IMR-90 (cell line): ENCODE measurements at regions not wholly inside any gene's neighbourhood (a gene's known extent, or its start where the extent isn't known, plus 50 kb on each side); places are given as distances from the start of the nearest gene placed in this dataset.

Source experiments
- ATAC-seq: fragments of 200-7000 bp; cut with Tn5 transposase; 2 replicates; pipeline ENCODE4 v1.9.1; 2020; ENCODE audit warnings: low read depth, mild to moderate bottlenecking, moderate library complexity
- BruUV-seq: library from RNA; stranded (reverse); fragments of 400-500 nt; replicated peaks from 2 replicates; lab custom pipeline; 2021; lab: Mats Ljungman, UMichigan
- CTCF ChIA-PET: fragments of 300-600 bp; formaldehyde crosslinking; extraction: SDS; loops from one replicate; lab custom pipeline; 2021; ENCODE audit warnings: antibody characterized with exemption; lab: Yijun Ruan, JAX
- POLR2A ChIA-PET: fragments of 300-600 bp; sonication (Branson Sonifier 250); formaldehyde crosslinking; loops from one replicate; lab custom pipeline; 2022; ENCODE audit warnings: antibody characterized with exemption; ENCODE audit not compliant: unreplicated experiment; lab: Charles Lee
- DNase-seq: peaks from one replicate; pipeline ENCODE4 v3.0.0; 2013
- H2AFZ ChIP-seq: replicated peaks from 2 replicates; pipeline ENCODE3; 2013; ENCODE audit warnings: low read length, mild to moderate bottlenecking; ENCODE audit not compliant: poor library complexity
- H2AK5ac ChIP-seq: 2 replicates; pipeline ENCODE4 v1.6.1; 2013; ENCODE audit warnings: low read depth, low read length, inconsistent platforms
- H2AK9ac ChIP-seq: replicated peaks from 2 replicates; pipeline ENCODE3; 2013; ENCODE audit warnings: mild to moderate bottlenecking, low read depth, low read length, moderate library complexity; ENCODE audit not compliant: poor library complexity
- H2BK120ac ChIP-seq: 2 replicates; pipeline ENCODE4 v1.6.1; 2013; ENCODE audit warnings: low read depth, low read length, inconsistent platforms
- H2BK15ac ChIP-seq: 3 replicates; pipeline ENCODE4 v1.6.1; 2013; ENCODE audit warnings: low read depth, low read length, inconsistent platforms
- H2BK20ac ChIP-seq: 2 replicates; pipeline ENCODE4 v1.6.1; 2013; ENCODE audit warnings: low read depth, mild to moderate bottlenecking, inconsistent platforms, low read length, moderate library complexity
- H2BK5ac ChIP-seq: 2 replicates; pipeline ENCODE4 v1.6.1; 2013; ENCODE audit warnings: mild to moderate bottlenecking, low read depth, low read length, inconsistent platforms; ENCODE audit not compliant: poor library complexity, severe bottlenecking
- H3K14ac ChIP-seq: replicated peaks from 2 replicates; pipeline ENCODE4 v1.6.1; 2013; ENCODE audit warnings: low read depth, low read length, inconsistent platforms
- H3K18ac ChIP-seq: 2 replicates; pipeline ENCODE4 v1.6.1; 2013; ENCODE audit warnings: low read depth, low read length, control low read depth
- H3K23ac ChIP-seq: 2 replicates; pipeline ENCODE4 v1.6.1; 2013; ENCODE audit warnings: low read depth, low read length, inconsistent platforms
- H3K27ac ChIP-seq: 2 replicates; pipeline ENCODE4 v1.5.1; 2013; ENCODE audit warnings: mild to moderate bottlenecking, control low read depth, low read length; ENCODE audit not compliant: insufficient read depth
- H3K27me3 ChIP-seq: 2 replicates; pipeline ENCODE4 v1.6.1; 2013; ENCODE audit warnings: low read length; ENCODE audit not compliant: control insufficient read depth, insufficient read depth
- H3K36me3 ChIP-seq: 2 replicates; pipeline ENCODE4 v1.6.1; 2013; ENCODE audit warnings: low read length, mixed read lengths; ENCODE audit not compliant: control insufficient read depth, insufficient read depth
- H3K4ac ChIP-seq: 2 replicates; pipeline ENCODE4 v1.6.1; 2013; ENCODE audit warnings: low read depth, low read length, inconsistent platforms
- H3K4me1 ChIP-seq: 2 replicates; pipeline ENCODE4 v1.6.1; 2013; ENCODE audit warnings: low read length, mixed read lengths; ENCODE audit not compliant: control insufficient read depth, insufficient read depth
- H3K4me2 ChIP-seq: 2 replicates; pipeline ENCODE4 v1.6.1; 2013; ENCODE audit warnings: low read depth, mild to moderate bottlenecking, control low read depth, low read length, moderate library complexity
- H3K4me3 ChIP-seq: 2 replicates; pipeline ENCODE4 v1.5.1; 2013; ENCODE audit warnings: low read depth, mild to moderate bottlenecking, control low read depth, low read length, moderate library complexity; ENCODE audit not compliant: insufficient read depth
- H3K56ac ChIP-seq: 2 replicates; pipeline ENCODE4 v1.6.1; 2013; ENCODE audit warnings: low read length, inconsistent platforms; ENCODE audit not compliant: insufficient read depth; ENCODE audit errors: extremely low read depth
- H3K79me1 ChIP-seq, 2 experiments: 2 replicates each; pipeline ENCODE4 v1.6.1; 2013; ENCODE audit warnings: low read length in 2 of 2, inconsistent platforms in 1 of 2, low read depth in 1 of 2
- H3K9ac ChIP-seq: 2 replicates; pipeline ENCODE4 v1.6.1; 2013; ENCODE audit warnings: low read depth, low read length, control low read depth
- H3K9me1 ChIP-seq: 2 replicates; pipeline ENCODE4 v1.6.1; 2013; ENCODE audit warnings: low read length, inconsistent platforms; ENCODE audit not compliant: insufficient read depth
- H3K9me3 ChIP-seq: 2 replicates; pipeline ENCODE4 v1.6.1; 2013; ENCODE audit warnings: low read length; ENCODE audit not compliant: control insufficient read depth, insufficient read depth
- H4K20me1 ChIP-seq: 2 replicates; pipeline ENCODE4 v1.6.1; 2013; ENCODE audit warnings: low read length, inconsistent platforms; ENCODE audit not compliant: insufficient read depth
- H4K5ac ChIP-seq: 2 replicates; pipeline ENCODE4 v1.6.1; 2013; ENCODE audit warnings: mild to moderate bottlenecking, low read depth, low read length, control low read depth
- H4K8ac ChIP-seq, 2 experiments: 2 replicates each; pipeline ENCODE4 v1.6.1; 2013; ENCODE audit warnings: low read depth in 2 of 2, low read length in 2 of 2, control low read depth in 1 of 2, inconsistent platforms in 1 of 2
- H4K91ac ChIP-seq: 2 replicates; pipeline ENCODE4 v1.6.1; 2013; ENCODE audit warnings: low read depth, low read length, inconsistent platforms; ENCODE audit not compliant: insufficient read depth
- BHLHE40 ChIP-seq: fragments of 150-350 bp; IDR thresholded peaks from 2 replicates; pipeline ENCODE4 v1.6.1; 2016; ENCODE audit warnings: mild to moderate bottlenecking, low read depth, low read length
- CEBPB ChIP-seq: IDR thresholded peaks from 2 replicates; pipeline ENCODE4 v1.6.1; 2012; ENCODE audit warnings: low read depth, low read length, improper control_type of control experiment
- CHD1 ChIP-seq: IDR thresholded peaks from 2 replicates; pipeline ENCODE4 v1.6.1; 2012; ENCODE audit warnings: low read depth, low read length, improper control_type of control experiment
- CTCF ChIP-seq: conservative IDR thresholded peaks from 2 replicates; pipeline ENCODE4 v1.5.1; 2012; ENCODE audit warnings: mild to moderate bottlenecking, low read depth, low read length, improper control_type of control experiment
- ELK1 ChIP-seq: fragments of 150-350 bp; IDR thresholded peaks from 2 replicates; pipeline ENCODE4 v1.6.1; 2016; ENCODE audit warnings: low read depth, mild to moderate bottlenecking, low read length, moderate library complexity, borderline replicate concordance
- FOS ChIP-seq: fragments of 150-350 bp; IDR thresholded peaks from 2 replicates; pipeline ENCODE4 v1.6.1; 2016; ENCODE audit warnings: low read depth, low read length
- MAFK ChIP-seq: IDR thresholded peaks from 2 replicates; pipeline ENCODE4 v1.6.1; 2012; ENCODE audit warnings: low read depth, low read length, improper control_type of control experiment
- MAZ ChIP-seq: IDR thresholded peaks from 2 replicates; pipeline ENCODE4 v1.6.1; 2012; ENCODE audit warnings: low read depth, mild to moderate bottlenecking, low read length, improper control_type of control experiment, moderate library complexity, borderline replicate concordance
- MXI1 ChIP-seq: IDR thresholded peaks from 2 replicates; pipeline ENCODE4 v1.6.1; 2012; ENCODE audit warnings: low read depth, mild to moderate bottlenecking, low read length, moderate library complexity, borderline replicate concordance
- NFE2L2 ChIP-seq: fragments of 150-350 bp; IDR thresholded peaks from 2 replicates; pipeline ENCODE4 v1.6.1; 2016; ENCODE audit warnings: low read depth, mild to moderate bottlenecking, low read length
- POLR2A ChIP-seq: IDR thresholded peaks from 2 replicates; pipeline ENCODE4 v1.6.1; 2012; ENCODE audit warnings: mild to moderate bottlenecking, low read depth, low read length
- RAD21 ChIP-seq: IDR thresholded peaks from 2 replicates; pipeline ENCODE4 v1.6.1; 2012; ENCODE audit warnings: low read length, improper control_type of control experiment
- RCOR1 ChIP-seq: IDR thresholded peaks from 2 replicates; pipeline ENCODE4 v1.6.1; 2012; ENCODE audit warnings: mild to moderate bottlenecking, low read length, improper control_type of control experiment; ENCODE audit not compliant: insufficient replicate concordance
- RFX5 ChIP-seq: IDR thresholded peaks from 2 replicates; pipeline ENCODE4 v1.8.0; 2012; ENCODE audit warnings: low read depth, mild to moderate bottlenecking, low read length, moderate library complexity
- SMC3 ChIP-seq: fragments of 150-350 bp; IDR thresholded peaks from 2 replicates; pipeline ENCODE4 v1.6.1; 2016; ENCODE audit warnings: low read depth, mild to moderate bottlenecking, antibody characterized with exemption, low read length, moderate library complexity
- USF2 ChIP-seq: fragments of 150-350 bp; IDR thresholded peaks from 2 replicates; pipeline ENCODE4 v1.6.1; 2017; ENCODE audit warnings: mild to moderate bottlenecking, antibody characterized with exemption, low read length, low read depth
- WGBS, 2 experiments: methylation state at CpG; one replicate each; pipeline versions ENCODE4 v1.1.5 to v1.1.7; 2013; ENCODE audit warnings: missing lambda C conversion rate in 2 of 2; ENCODE audit not compliant: insufficient read length in 1 of 2; ENCODE audit errors: extremely low coverage in 2 of 2; 5-methylcytosine and 5-hydroxymethylcytosine counted together
- dilution Hi-C: fragments of 300-500 bp; cut with HindIII; formaldehyde crosslinking; loops from one replicate; pipeline ENCODE4 v1.14.3; 2018; ENCODE audit warnings: low sequenced_read_pairs; ENCODE audit not compliant: unreplicated experiment
- in situ Hi-C: fragments of 300-500 bp; cut with MboI; formaldehyde crosslinking; loops from 3 replicates; pipeline ENCODE4 v1.14.3; 2019; ENCODE audit warnings: low sequenced_read_pairs, inconsistent platforms, mixed read lengths
- intact Hi-C: fragments of 100-400 bp; cut with micrococcal nuclease; formaldehyde crosslinking; loops from 2 replicates; pipeline ENCODE4 v1.10.0; 2022

GRCh38 chr6:159099276-159099675 lies 54.5 kb upstream of the TAGAP start:
- H3K4me3 ChIP-seq, result no peak overlapping the region
- no peak overlapping the region for H2AK9ac ChIP-seq
- H3K4me2 ChIP-seq, result no peak overlapping the region
- no peak overlapping the region for H4K5ac ChIP-seq
- no peak for ATAC-seq
- intact Hi-C loops, result no loop called here
- in situ Hi-C loops, result no loop called here
- H3K14ac ChIP-seq, result no peak overlapping the region
- no peaks in the 10 kb centered on the region for H3K79me1 ChIP-seq
- no peak overlapping the region for H2BK5ac ChIP-seq
- no peaks in the 10 kb centered on the region for H3K4me1 ChIP-seq
- H3K9me1 ChIP-seq, result no peaks in the 10 kb centered on the region
- no peaks in the 10 kb centered on the region for H4K20me1 ChIP-seq
- no peak overlapping the region for H2BK15ac ChIP-seq
- no peak overlapping the region for H3K56ac ChIP-seq
- H2BK120ac ChIP-seq, result no peak overlapping the region
- no peak overlapping the region for H2AK5ac ChIP-seq
- CTCF ChIA-PET, result interaction anchor here (0.5 kb wide), 1 partner anchor 36 kb away, joined by 3 read pairs; no protein-coding TSS in a partner anchor
- BruUV-seq, result no TSS peak
- H3K18ac ChIP-seq, result no peak overlapping the region
- peaks cover 29% of the 10 kb centered on the region for H3K27me3 ChIP-seq
- no peaks in the 10 kb centered on the region for H3K36me3 ChIP-seq
- POLR2A ChIA-PET, result no interaction called here
- no peak for DNase-seq
- H2AFZ ChIP-seq, result no peak overlapping the region
- H2BK20ac ChIP-seq, result no peak overlapping the region
- WGBS, 2 experiments, result no CpG with 5 or more reads among the region's 3 CpGs
- TF ChIP-seq CEBPB (no peak), FOS (no peak), ELK1 (no peak), CHD1 (no peak), RAD21 (no peak), USF2 (no peak), NFE2L2 (no peak), MXI1 (no peak), RCOR1 (no peak), RFX5 (no peak), MAFK (no peak), MAZ (no peak), SMC3 (no peak), POLR2A (no peak), BHLHE40 (no peak), CTCF (no peak)
- H4K8ac ChIP-seq, result no peak overlapping the region
- no peak overlapping the region for H3K23ac ChIP-seq
- no peak overlapping the region for H3K4ac ChIP-seq
- H3K27ac ChIP-seq, result no peak overlapping the region
- no peak overlapping the region for H3K9ac ChIP-seq
- H3K9me3 ChIP-seq, result no peaks in the 10 kb centered on the region
- dilution Hi-C loops, result no loop called here
- H4K91ac ChIP-seq, result no peak overlapping the region
